ENCODE measurements at regions not wholly inside any gene's neighbourhood (a gene's known extent, or its start where the extent isn't known, plus 50 kb on each side); places are given as distances from the start of the nearest gene placed in this dataset.

DNA sequence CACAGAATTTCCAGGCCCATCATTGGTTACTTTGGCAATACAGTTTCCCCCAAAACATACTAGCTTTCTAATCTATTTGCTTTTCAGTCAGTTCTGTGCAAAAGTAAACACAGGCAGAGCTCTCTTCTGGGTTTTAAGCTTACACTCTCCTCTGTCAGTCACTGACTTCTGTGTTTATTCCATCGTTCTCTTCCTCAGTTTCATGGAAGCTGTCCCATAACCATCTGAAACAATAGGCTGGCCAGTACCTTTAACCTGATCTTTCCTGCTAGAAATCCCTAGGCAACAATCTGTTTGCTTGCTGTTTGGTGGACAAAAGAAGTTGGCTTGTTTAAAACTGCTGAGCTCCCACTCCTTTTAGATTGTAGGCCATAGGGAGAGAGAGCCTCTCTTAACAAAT lies 431.5 kb downstream of the HACE1 start:
- Histone ChIP-seq H3K36me3 (ENCODE audit: insufficient read depth, insufficient read length, low read length) (no peaks in the 10 kb centered on the region), H3K27me3 (ENCODE audit: insufficient read depth, insufficient read length) (no peaks in the 10 kb centered on the region), H3K9me3 (ENCODE audit: insufficient read depth, low read length) (peaks cover 8% of the 10 kb centered on the region; the same call in 1 of the 2 replicates), H3K9ac (ENCODE audit: insufficient read length, low read depth) (no peak overlapping the region), H3K4me1 (ENCODE audit: insufficient read depth, insufficient read length) (no peaks in the 10 kb centered on the region), H3K4me3 (ENCODE audit: insufficient read length, low read depth) (no peak overlapping the region)
- no peak for TF ChIP-seq ZNF274 (IDR thresholded peaks at IDR 0.05; ENCODE audit: low read depth, low read length)
- TF ChIP-seq SUZ12 (IDR thresholded peaks at IDR 0.05; ENCODE audit: extremely low read depth, insufficient read depth, insufficient read length) = no peak
- TF ChIP-seq YY1 (IDR thresholded peaks at IDR 0.05; ENCODE audit: insufficient read depth, insufficient read length) = no peak
- DNase-seq (ENCODE audit: low read depth, low spot score) = no peak

DNA sequence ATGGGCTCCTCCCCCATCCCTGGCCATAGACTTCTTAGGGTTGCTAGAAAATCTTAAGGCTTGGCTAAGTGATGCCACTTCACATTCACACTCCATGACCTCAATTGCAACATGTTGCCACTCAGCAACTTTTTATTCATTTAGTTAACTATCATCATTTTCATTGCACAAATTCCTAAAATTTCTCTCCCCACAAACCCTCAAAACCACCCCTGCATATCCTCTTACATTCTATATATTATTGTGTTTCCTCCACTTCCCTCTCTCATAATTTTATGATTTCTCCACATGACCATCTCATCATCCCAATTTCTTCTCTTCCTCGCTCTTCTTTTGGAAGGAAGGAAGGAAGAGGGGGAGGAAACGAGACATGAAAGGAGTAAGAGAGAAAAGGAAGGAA lies 436.0 kb downstream of the HACE1 start:
- no peak overlapping the region for H3K9ac ChIP-seq (ENCODE audit: insufficient read length, low read depth)
- no peaks in the 10 kb centered on the region for H3K4me1 ChIP-seq (ENCODE audit: insufficient read depth, insufficient read length)
- H3K36me3 ChIP-seq (ENCODE audit: insufficient read depth, insufficient read length, low read length) = no peaks in the 10 kb centered on the region
- no peak overlapping the region for H3K4me3 ChIP-seq (ENCODE audit: insufficient read length, low read depth)
- H3K27me3 ChIP-seq (ENCODE audit: insufficient read depth, insufficient read length) = no peaks in the 10 kb centered on the region
- TF ChIP-seq ZNF274 (IDR thresholded peaks at IDR 0.05; ENCODE audit: low read depth, low read length) (no peak), SUZ12 (IDR thresholded peaks at IDR 0.05; ENCODE audit: extremely low read depth, insufficient read depth, insufficient read length) (no peak), YY1 (IDR thresholded peaks at IDR 0.05; ENCODE audit: insufficient read depth, insufficient read length) (no peak)
- no peak for DNase-seq (ENCODE audit: low read depth, low spot score)
- H3K9me3 ChIP-seq (ENCODE audit: insufficient read depth, low read length) = peaks cover 8% of the 10 kb centered on the region; the same call in 1 of the 2 replicates

DNA sequence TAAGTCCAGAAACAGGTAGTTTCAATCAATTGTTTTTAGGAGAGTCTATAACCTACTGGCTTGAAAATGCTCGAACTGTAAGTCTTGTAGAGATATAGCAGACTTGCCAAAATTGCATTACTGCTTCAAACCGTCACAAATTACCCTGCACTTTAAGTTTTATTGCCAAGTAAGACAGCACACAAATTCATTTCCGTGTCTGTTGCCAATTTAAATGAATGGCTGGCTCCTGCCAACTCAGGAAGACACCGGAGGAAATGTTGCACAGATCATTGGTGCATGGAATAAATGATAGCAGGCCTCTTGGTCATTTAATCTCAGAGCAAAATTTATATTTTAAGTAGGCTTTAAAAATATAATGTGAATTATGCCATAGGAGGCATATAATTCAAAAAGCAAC lies 438.1 kb downstream of the HACE1 start:
- TF ChIP-seq ZNF274 (IDR thresholded peaks at IDR 0.05; ENCODE audit: low read depth, low read length) (no peak), SUZ12 (IDR thresholded peaks at IDR 0.05; ENCODE audit: extremely low read depth, insufficient read depth, insufficient read length) (no peak), YY1 (IDR thresholded peaks at IDR 0.05; ENCODE audit: insufficient read depth, insufficient read length) (no peak)
- Histone ChIP-seq H3K4me1 (ENCODE audit: insufficient read depth, insufficient read length) (no peaks in the 10 kb centered on the region), H3K36me3 (ENCODE audit: insufficient read depth, insufficient read length, low read length) (no peaks in the 10 kb centered on the region), H3K9me3 (ENCODE audit: insufficient read depth, low read length) (no peaks in the 10 kb centered on the region), H3K9ac (ENCODE audit: insufficient read length, low read depth) (no peak overlapping the region), H3K4me3 (ENCODE audit: insufficient read length, low read depth) (no peak overlapping the region), H3K27me3 (ENCODE audit: insufficient read depth, insufficient read length) (no peaks in the 10 kb centered on the region)
- DNase-seq (ENCODE audit: low read depth, low spot score) = no peak

DNA sequence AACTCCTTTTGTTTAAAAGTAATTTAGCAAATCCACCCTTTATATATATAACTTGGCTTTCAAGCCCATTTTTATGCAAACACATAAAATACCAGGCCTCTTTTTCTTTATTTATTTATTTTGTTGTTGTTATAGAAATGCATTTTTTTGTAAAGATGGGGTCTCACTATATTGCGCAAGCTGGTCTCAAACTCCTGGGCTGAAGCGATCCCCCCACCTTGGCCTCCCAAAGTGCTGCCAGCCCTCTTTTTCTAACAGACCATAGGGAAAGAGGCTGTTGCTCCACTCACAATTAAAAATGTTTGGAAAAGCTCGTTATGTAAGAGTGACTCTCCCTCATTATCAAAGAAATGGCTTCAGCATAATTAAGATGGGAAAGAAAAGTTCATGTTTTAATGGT lies 440.9 kb downstream of the HACE1 start:
- Histone ChIP-seq H3K4me3 (ENCODE audit: insufficient read length, low read depth) (no peak overlapping the region), H3K9me3 (ENCODE audit: insufficient read depth, low read length) (no peaks in the 10 kb centered on the region), H3K4me1 (ENCODE audit: insufficient read depth, insufficient read length) (no peaks in the 10 kb centered on the region), H3K27me3 (ENCODE audit: insufficient read depth, insufficient read length) (no peaks in the 10 kb centered on the region), H3K36me3 (ENCODE audit: insufficient read depth, insufficient read length, low read length) (no peaks in the 10 kb centered on the region), H3K9ac (ENCODE audit: insufficient read length, low read depth) (no peak overlapping the region)
- no peak for DNase-seq (ENCODE audit: low read depth, low spot score)
- TF ChIP-seq YY1 (IDR thresholded peaks at IDR 0.05; ENCODE audit: insufficient read depth, insufficient read length) (no peak), ZNF274 (IDR thresholded peaks at IDR 0.05; ENCODE audit: low read depth, low read length) (no peak), SUZ12 (IDR thresholded peaks at IDR 0.05; ENCODE audit: extremely low read depth, insufficient read depth, insufficient read length) (no peak)

DNA sequence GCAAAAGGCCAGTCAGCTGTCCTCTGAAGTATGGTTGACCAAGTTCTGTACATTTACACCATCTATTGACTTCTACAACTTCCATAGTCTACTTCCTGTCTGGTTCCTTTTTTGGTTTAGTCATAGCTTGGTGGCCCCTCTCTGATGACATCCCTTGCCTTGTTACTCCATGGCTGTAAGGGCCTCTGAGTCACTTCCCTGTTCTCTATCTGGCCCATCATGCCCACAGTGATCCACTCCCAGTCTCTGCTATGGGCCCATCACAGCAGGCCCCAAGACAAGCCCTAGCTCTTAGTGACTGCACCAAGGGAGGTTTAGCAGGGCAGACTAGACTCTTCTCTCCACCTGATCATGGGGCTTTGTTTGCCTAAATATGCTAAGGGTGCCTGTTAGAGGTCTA lies 441.6 kb downstream of the HACE1 start:
- no peak for TF ChIP-seq SUZ12 (IDR thresholded peaks at IDR 0.05; ENCODE audit: extremely low read depth, insufficient read depth, insufficient read length)
- no peak for TF ChIP-seq YY1 (IDR thresholded peaks at IDR 0.05; ENCODE audit: insufficient read depth, insufficient read length)
- TF ChIP-seq ZNF274 (IDR thresholded peaks at IDR 0.05; ENCODE audit: low read depth, low read length) = no peak
- H3K9ac ChIP-seq (ENCODE audit: insufficient read length, low read depth) = no peak overlapping the region
- no peaks in the 10 kb centered on the region for H3K9me3 ChIP-seq (ENCODE audit: insufficient read depth, low read length)
- no peak for DNase-seq (ENCODE audit: low read depth, low spot score)
- no peaks in the 10 kb centered on the region for H3K36me3 ChIP-seq (ENCODE audit: insufficient read depth, insufficient read length, low read length)
- H3K4me3 ChIP-seq (ENCODE audit: insufficient read length, low read depth) = no peak overlapping the region
- no peaks in the 10 kb centered on the region for H3K4me1 ChIP-seq (ENCODE audit: insufficient read depth, insufficient read length)
- no peaks in the 10 kb centered on the region for H3K27me3 ChIP-seq (ENCODE audit: insufficient read depth, insufficient read length)

- H3K27me3 ChIP-seq (ENCODE audit: insufficient read depth, insufficient read length) = no peaks in the 10 kb centered on the region
- no peaks in the 10 kb centered on the region for H3K9me3 ChIP-seq (ENCODE audit: insufficient read depth, low read length)
- H3K36me3 ChIP-seq (ENCODE audit: insufficient read depth, insufficient read length, low read length) = no peaks in the 10 kb centered on the region
- no peak for DNase-seq (ENCODE audit: low read depth, low spot score)
- H3K4me3 ChIP-seq (ENCODE audit: insufficient read length, low read depth) = no peak overlapping the region
- no peak overlapping the region for H3K9ac ChIP-seq (ENCODE audit: insufficient read length, low read depth)
- TF ChIP-seq ZNF274 (IDR thresholded peaks at IDR 0.05; ENCODE audit: low read depth, low read length) (no peak), YY1 (IDR thresholded peaks at IDR 0.05; ENCODE audit: insufficient read depth, insufficient read length) (no peak), SUZ12 (IDR thresholded peaks at IDR 0.05; ENCODE audit: extremely low read depth, insufficient read depth, insufficient read length) (no peak)
- H3K4me1 ChIP-seq (ENCODE audit: insufficient read depth, insufficient read length) = no peaks in the 10 kb centered on the region
Measured at GRCh38 chr6:104414723-104415122, 445.0 kb downstream of the HACE1 start.

GRCh38 chr6:104413767-104414166 lies 446.0 kb downstream of the HACE1 start:
- TF ChIP-seq SUZ12 (IDR thresholded peaks at IDR 0.05; ENCODE audit: extremely low read depth, insufficient read depth, insufficient read length) (no peak), YY1 (IDR thresholded peaks at IDR 0.05; ENCODE audit: insufficient read depth, insufficient read length) (no peak), ZNF274 (IDR thresholded peaks at IDR 0.05; ENCODE audit: low read depth, low read length) (no peak)
- no peaks in the 10 kb centered on the region for H3K36me3 ChIP-seq (ENCODE audit: insufficient read depth, insufficient read length, low read length)

More at GRCh38 chr6:104413767-104414166, 446.0 kb downstream of the HACE1 start:
- Histone ChIP-seq H3K4me1 (ENCODE audit: insufficient read depth, insufficient read length) (no peaks in the 10 kb centered on the region), H3K9ac (ENCODE audit: insufficient read length, low read depth) (no peak overlapping the region), H3K27me3 (ENCODE audit: insufficient read depth, insufficient read length) (no peaks in the 10 kb centered on the region), H3K9me3 (ENCODE audit: insufficient read depth, low read length) (no peaks in the 10 kb centered on the region), H3K4me3 (ENCODE audit: insufficient read length, low read depth) (no peak overlapping the region)
- DNase-seq (ENCODE audit: low read depth, low spot score) = no peak
